ENCODE measurements at regions not wholly inside any gene's neighbourhood (a gene's known extent, or its start where the extent isn't known, plus 50 kb on each side); places are given as distances from the start of the nearest gene placed in this dataset.

DNA sequence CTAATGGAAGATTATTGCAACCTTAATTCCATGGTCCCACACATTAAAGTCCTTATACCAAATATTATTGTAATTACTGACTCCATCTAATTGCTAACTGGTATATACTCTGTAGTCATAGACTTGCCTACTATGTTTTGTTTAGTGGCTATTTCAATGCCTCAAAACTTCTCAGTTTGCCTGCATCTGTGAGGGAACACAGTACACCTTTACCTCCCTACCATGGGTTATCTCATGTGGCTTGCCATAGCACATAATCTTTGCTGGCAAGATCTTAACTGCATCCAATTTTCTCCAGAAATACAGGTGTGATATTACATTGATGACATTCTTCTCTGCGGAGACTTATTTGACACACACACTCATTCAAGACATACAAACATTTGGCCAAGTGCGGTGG is 107.1 kb upstream of the ZNF184 start:
- no peak overlapping the region for H3K4me3 ChIP-seq (ENCODE audit: low read depth, low read length)
- no peak for DNase-seq (ENCODE audit: low read depth)
- TF ChIP-seq, protein P1, sequence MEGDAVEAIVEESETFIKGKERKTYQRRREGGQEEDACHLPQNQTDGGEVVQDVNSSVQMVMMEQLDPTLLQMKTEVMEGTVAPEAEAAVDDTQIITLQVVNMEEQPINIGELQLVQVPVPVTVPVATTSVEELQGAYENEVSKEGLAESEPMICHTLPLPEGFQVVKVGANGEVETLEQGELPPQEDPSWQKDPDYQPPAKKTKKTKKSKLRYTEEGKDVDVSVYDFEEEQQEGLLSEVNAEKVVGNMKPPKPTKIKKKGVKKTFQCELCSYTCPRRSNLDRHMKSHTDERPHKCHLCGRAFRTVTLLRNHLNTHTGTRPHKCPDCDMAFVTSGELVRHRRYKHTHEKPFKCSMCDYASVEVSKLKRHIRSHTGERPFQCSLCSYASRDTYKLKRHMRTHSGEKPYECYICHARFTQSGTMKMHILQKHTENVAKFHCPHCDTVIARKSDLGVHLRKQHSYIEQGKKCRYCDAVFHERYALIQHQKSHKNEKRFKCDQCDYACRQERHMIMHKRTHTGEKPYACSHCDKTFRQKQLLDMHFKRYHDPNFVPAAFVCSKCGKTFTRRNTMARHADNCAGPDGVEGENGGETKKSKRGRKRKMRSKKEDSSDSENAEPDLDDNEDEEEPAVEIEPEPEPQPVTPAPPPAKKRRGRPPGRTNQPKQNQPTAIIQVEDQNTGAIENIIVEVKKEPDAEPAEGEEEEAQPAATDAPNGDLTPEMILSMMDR (conservative IDR thresholded peaks at IDR 0.05; ENCODE audit: low read depth, low read length), result no peak

DNA sequence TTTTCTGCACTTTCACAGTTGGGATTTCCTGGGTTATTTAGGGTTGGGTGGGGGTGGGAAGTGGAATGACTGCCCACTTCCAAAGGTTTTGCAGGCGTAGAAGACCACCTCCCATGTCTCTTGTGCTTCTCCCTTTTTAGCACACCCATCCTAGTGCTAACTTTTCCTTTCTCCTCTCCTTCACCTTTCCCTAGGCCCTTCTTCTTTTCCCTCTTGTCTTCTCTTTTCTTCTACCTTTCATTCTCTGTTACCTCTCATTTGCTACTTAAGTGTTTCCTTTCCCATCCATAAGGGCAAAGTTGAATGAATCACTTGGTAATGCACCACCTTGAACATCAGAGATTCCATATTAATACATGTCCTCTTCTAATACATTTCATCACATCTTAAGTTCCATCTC is 105.0 kb upstream of the ZNF184 start:
- TF ChIP-seq, protein P1 (conservative IDR thresholded peaks at IDR 0.05; ENCODE audit: low read depth, low read length), result no peak
- DNase-seq (ENCODE audit: low read depth), result no peak
- no peak overlapping the region for H3K4me3 ChIP-seq (ENCODE audit: low read depth, low read length)

GRCh38 chr6:27575594-27576361 is 102.9 kb upstream of the ZNF184 start:
- TF ChIP-seq, protein P1 (conservative IDR thresholded peaks at IDR 0.05; ENCODE audit: low read depth, low read length), result no peak

DNA sequence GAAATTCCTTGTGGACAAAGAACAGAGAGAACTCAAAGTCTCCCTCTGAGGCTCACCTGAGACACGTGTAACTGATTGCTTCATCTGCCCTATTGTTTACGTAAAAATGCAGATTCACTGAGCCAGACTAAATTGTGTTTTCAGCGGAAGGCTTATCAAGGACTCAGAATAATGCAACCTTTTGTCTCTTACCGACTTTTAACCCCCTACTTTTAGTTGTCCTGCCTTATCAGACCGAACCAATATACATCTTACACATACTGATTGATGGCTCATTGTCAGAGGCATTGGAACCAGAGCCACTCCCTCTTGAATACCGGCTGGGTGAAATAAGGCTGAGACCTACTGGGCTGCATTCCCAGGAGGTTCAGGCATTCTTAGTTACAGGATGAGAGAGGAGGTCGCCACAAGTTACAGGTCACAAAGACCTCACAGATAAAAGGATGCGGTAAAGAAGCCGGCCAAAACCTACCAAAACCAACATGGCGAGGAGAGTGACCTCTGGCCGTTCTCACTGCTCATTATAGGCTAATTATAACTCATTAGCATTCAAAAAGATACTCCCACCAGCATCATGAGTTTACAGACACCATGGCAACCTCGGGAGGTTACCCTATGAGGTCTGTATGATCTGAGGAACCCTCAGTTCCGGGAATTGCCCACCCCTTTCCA is 95.5 kb upstream of the ZNF184 start:
- no peak for DNase-seq (ENCODE audit: low read depth)
- TF ChIP-seq, protein P1 (conservative IDR thresholded peaks at IDR 0.05; ENCODE audit: low read depth, low read length), result no peak
- no peak overlapping the region for H3K4me3 ChIP-seq (ENCODE audit: low read depth, low read length)

More at GRCh38 chr6:27575594-27576361, 102.9 kb upstream of the ZNF184 start:
- no peak overlapping the region for H3K4me3 ChIP-seq (ENCODE audit: low read depth, low read length)
- DNase-seq (ENCODE audit: low read depth), result no peak

DNA sequence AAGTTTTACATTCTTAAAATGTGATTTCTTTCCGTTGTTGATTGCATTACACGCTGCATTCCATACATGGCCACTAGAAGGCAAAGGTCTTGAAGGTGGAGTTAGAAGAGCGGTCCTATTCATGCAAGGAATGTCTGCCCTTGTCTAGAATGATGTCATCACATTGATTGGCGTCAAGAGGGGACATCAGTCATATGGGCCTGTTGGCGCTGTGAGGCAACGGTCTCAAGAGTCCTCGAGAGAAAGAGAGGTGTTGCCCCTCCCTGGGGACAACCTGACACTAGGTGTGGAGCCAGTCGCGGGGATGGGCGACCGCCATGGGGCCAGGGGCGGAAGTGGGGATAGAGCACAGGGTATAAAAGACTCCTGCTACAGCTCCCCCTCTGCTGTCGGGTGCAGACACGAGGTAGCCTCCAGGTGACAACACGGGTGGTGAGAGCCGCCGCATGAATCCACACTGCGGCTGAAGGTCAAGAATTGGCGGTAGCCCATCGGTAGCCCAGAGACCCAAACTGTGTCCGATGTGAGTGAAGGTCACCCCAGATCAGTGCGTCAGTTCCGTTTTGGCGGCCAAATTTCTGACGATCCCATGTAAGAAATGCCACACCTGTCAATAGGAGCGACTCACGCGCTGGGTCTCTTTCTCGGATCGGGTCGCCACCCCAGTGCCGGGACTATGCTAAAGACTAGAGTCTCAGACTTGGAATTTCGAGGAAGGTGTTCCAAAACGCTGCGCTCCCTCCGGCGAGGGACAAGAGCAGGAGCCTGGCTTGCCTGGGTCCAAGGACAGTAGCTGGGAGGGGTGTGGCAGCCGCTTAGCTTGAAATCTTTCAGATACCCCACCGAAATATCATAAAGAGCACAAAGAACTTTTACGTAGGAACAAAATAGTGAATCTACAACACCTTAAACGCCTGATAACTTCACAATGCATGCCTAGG is 93.2 kb upstream of the ZNF184 start:
- H3K4me3 ChIP-seq (ENCODE audit: low read depth, low read length), result no peak overlapping the region
- no peak for DNase-seq (ENCODE audit: low read depth)
- TF ChIP-seq, protein P1 (conservative IDR thresholded peaks at IDR 0.05; ENCODE audit: low read depth, low read length), result no peak

GRCh38 chr6:27562027-27562410 is 89.1 kb upstream of the ZNF184 start:
- TF ChIP-seq, protein P1 (conservative IDR thresholded peaks at IDR 0.05; ENCODE audit: low read depth, low read length), result no peak
- no peak overlapping the region for H3K4me3 ChIP-seq (ENCODE audit: low read depth, low read length)
- no peak for DNase-seq (ENCODE audit: low read depth)

Measured in choroid plexus epithelial cell (primary cell).